GM19468 (cell line): ENCODE measurements at regions not wholly inside any gene's neighbourhood (a gene's known extent, or its start where the extent isn't known, plus 50 kb on each side); places are given as distances from the start of the nearest gene placed in this dataset.

ENCODE experiments used
- ATAC-seq: cut with Tn5 transposase; IDR thresholded peaks from one replicate; pipeline ENCODE4 v1.9.1; 2021; ENCODE audit warnings: mild to moderate bottlenecking, moderate library complexity, moderate number of reproducible peaks; ENCODE audit not compliant: unreplicated experiment; ENCODE audit errors: extremely low read depth

DNA sequence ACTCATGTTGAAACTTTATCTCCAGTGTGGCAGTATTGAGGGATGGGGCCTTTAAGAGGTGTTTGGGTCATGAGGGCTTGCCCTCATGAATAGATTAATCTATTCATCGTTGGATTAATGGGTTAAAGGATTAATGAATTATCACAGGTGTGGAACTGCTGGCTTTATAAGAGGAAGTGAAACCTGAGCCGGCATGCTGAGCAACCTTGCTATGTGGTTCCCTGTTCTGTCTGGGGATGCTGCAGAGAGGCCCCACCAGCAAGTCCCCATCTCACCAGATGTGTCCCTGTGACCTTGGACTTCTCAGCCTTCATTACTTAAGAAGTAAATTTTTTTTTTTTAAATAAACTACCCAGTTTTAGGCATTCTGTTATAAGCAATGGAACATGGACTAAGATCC is 109.6 kb downstream of the DYRK2 start:
- ATAC-seq: peak; percentile 97

DNA sequence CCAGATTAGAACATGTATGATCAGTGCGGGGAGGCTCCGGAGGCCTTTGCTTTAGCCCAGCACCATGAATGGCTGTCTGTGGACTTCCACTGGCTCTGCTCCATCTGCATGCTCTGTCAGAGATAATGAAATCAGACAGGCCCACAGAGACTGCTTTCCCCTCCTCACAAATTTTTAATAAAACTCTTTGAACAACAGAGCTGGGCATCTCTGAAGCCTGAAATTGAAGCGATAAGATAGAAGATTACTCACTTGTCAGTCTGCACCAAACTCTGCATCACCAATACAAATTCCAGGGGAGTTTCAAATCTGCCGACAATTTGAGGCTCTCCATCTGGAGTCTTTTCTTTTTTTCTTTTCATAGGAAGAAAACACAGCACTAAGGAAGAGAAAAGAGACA is 110.0 kb downstream of the DYRK2 start:
- no peak for ATAC-seq

DNA sequence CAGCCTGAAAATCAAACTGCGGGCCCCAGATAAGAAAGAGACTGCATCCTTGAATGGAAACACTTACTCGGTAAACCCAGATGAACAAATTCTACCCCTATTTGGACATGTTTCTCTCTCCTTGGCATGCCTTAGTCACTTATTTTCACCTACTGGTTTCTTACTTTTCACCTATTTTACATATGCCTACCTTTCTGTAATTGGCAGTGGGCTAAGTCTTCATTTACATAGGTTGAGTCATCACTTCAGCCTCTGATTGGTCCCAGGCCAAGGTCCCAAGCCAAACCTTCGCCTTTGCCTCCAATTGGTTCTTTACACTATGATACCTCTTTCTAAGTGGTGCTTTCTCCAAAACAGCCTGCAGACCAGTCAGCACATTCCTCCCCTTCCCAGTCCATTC is 111.3 kb downstream of the DYRK2 start:
- ATAC-seq: no peak

DNA sequence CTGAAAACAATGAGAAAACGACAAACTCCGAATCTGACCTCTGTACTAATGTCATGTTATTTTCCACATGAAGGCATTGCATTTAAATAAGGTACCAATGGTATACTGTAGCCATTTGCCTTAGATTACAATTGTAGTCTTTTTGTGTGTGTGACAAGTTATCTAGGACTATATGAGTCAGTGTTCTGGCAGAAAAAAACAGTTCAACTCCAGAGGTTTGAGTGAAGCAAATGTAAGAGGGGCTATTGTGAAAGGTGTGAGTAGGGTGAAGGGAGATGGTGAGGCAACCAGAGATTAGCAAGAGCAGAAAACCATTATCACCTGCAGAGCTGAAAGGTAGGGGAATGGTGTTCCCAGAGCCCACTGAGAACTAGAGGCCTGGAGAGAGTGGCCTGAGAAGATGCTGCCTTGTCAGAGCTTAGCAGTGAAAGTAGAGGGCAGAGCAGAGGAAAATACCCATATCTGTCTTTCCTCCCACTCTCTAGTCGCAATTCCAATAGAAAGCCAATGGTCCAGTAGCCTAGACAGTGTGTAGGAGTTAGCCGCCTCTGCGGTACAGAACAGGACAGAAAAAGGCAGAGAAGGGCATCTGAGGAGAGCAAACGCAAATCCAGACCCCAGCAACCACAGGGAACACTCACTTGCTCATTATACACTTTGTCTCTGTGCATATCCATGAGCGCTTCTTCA is 112.2 kb downstream of the DYRK2 start:
- ATAC-seq: no peak

DNA sequence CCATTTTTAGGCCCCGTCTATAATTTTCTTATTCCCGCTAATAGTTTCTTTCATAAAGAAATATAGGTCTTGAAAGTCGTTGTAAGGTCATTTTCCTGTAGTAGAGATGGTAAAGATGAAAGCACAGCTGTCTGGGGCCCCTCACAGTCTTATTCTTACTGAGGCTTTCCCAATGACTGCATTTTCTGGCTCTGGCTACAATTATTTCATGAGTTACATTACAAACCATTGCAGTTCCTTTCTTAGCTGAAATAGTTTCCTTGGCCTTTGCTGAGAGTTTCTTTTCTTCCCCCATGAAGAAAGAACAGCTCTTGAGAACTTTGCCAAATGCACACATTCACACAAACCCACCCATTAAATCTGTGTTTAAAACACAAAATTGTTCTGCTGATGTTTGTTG is 113.0 kb downstream of the DYRK2 start:
- no peak for ATAC-seq

DNA sequence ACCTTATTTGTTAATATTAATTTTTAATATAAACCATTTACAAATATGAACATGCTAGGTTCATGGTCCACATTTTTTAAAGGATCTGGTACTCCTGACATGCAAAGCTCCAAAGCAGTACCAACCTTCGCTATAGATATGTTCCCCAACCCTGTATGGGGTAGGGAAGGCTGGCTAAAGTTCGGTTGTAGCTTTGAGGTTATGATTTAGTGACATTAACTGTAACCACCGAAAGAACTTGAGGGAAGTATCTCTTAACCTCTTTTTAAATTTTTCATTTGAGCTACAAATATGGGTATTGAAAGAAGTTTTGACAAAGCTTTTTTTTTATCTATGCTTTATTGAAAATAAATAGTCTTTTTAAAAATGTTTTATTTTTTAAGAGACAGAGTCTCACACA is 115.5 kb downstream of the DYRK2 start:
- ATAC-seq: no peak

DNA sequence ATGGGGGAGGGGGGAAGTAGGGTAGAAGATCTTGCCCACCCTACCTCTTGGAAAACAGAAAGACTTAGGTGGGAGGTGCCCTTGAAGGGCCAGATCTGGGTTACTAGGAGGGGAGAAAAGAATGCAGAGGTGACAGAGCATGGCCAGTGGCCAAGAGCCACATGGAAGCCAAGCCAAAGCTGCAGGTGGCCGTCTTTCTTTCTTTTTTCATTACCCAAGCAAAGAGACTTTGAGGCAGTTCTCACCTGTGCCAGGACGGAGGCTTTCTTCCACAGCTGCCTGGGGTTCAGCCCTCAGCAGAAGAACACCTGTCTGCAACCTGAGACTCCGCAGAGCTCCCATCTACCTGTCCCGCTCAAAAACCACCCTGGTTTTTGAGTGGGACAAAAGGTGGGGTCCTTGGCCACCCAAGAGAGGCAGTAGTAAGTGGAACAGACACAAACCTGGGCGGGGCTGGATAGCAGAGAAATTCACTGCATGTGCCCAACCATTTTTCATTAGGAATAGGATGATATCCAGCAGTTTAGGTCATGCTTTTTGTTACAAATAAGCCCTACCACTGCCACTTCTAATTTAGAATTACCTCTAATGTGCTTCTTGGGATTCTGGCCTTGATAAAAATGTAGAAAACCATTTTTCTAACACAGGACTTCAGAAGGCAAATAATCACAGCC is 116.5 kb downstream of the DYRK2 start:
- ATAC-seq: no peak

DNA sequence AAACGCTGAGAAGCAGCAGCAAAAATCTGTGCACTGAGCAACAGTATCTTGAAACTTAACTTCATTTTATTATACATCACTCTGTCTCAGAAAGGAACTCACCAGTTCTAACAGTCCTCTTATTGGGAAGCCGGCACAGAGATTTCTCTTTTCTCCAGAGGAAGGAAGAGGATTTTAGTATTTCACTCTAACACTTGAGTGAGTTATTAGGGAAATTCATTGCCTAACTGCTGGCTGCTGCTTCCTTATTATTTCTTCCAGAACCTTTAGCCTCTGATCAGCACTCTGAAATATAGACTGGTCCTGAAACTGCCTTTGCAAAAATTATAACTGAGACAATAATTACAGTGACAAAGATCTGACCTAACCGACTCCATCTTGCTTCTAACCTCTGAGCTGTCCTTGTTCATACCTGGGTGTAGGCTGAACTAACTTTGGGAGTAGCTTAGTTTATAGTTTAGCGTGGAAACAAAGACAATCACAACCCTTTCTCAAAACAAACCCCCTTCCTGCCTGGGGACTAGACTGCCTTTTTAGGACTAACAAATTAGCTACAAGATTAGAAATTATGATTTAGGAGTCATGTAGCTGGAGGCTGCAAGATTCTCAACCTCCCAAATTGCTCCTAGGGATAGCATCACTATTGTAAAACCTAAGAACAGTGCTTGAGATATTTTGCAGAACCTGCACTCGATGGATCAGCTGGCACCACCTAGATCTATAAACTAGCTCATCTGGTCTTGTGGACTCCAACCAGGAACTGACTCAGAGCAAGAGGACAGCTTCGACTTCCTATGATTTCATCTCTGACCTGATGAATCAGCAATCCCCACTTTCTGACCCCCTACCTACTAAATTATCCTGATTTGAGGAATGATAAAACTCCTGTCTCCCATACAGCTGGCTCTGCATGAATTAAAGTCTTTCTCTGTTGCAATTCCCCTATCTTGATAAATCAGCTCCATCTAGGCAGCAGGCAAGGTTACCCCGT is 117.5 kb downstream of the DYRK2 start:
- ATAC-seq: no peak

DNA sequence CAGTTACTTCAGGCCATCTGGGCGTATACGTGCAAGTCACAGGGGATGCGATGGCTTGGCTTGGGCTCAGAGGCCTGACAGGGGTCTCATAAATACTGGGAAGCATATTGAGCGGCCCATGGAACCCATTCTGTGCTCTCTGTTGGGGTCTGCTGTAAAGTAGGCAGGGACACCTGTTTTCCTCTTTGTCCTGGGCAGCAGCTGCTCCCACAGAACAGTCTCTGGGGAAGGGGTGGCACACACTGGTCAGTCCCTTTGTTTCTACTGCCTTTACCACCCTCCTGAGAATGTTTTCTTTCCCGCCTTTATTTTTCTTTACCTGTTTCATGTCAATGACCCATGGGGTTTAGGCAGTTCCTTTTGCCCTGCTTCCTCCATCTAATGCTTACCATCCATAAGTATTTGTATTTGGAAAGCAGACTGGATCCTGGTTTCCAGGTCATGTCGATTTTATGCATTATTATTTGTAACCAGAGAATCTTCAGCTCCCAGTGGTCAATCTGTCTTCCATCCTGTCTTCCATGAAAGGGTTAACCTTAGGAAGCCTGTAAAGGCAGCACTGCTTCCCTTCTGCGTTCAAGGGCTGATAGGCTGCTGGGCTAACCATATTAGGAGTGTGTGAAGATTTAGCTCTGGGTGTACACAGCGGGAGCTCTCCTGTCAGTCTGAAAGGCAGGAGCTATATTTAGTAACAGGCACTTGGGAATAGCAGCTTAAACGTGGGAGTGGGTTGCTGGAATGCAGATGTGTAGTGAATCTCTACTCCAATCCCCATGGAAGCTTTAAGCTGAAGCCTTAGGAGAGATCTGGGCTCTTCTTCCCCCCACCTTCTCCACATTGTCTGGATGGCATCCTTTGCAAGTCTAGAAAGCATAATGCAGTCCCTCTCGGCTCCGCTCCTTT is 124.0 kb downstream of the DYRK2 start:
- ATAC-seq: no peak

DNA sequence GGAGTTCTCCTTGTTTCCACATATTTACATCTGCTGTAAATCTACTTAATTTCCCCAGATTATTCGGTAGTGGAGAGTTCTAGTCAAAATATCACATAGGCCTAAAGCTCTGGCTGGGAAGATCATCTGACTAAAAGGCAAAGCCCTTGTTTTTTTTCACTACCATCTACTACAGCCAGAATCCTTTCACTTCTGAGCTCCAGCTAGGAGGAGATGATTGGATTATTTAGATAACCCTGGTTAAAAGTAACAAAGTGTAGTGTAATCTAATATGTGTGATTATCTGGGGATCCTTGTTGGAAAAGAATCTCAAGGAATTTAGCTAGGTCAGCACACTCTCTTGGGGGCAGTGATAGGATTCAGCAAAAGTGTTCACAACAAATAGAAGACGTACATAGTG is 125.4 kb downstream of the DYRK2 start:
- ATAC-seq: no peak

DNA sequence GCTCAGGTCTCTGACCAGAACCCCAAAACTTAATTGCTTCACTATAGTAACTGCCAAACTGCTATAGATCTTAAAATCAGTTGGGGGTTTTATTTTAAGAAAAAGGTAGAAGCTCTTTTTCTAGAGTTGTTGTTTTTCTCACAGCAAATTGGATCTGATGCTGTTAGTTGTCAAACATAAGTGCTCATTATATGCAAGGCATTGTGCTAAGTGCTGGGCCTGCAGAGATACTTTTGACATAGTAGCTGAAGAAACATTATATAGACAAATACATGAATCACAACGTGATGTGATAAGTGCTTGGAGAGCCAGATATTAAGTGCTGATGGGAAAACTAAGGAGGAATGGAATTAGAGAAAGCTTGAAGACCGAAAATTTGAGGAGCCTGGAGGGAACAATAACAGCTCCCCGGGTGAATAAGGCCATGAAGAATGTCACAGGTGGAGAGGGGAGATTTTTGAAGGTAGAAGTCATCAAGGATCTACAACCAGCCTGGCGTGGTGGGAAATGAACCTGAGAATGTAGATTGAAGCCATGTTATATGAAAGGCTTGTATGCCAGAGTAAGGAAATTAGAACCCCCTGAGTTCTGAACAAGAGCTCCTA is 126.5 kb downstream of the DYRK2 start:
- ATAC-seq: no peak

DNA sequence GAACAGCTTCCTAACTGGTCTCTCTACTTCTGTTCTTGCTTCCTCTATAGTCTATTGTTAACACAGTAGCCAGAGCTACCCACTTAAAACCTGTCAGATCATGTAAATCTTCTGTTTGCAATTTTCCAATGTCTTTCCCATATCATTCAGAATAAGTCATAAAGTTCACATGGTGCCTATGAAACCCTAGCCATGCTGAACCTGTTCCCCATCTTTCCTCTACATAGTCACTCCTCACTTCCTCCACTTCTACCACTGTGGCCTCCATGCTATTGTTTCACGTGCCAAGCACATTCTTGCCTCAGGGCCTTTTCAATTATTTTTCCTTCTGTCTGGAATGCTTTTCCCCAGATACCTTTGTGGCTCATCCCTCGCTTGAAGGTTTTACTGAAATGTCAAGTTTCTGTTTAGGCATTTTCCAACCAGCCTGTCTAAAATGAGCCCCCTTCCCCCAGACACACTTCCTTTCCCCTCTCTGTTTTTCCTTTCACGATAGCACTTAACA is 132.1 kb downstream of the DYRK2 start:
- no peak for ATAC-seq

DNA sequence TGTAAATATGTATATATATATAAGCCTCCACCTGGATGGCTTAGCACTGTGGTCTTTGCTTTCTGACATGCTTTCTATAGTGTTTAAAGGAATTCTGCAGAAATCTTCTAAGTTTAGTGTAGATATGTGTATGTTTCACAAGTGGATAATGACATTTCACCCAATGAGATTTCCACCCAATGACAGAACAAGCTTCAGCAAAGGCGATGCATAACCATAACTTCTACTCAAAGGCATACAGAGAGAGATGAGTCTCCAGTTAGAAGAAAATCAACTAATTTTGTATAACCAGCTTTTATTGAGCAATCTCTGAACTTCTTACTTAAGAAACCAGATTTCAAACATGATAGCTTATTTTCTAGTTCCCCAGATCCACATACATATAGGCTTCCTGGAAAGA is 134.0 kb downstream of the DYRK2 start:
- ATAC-seq: no peak

DNA sequence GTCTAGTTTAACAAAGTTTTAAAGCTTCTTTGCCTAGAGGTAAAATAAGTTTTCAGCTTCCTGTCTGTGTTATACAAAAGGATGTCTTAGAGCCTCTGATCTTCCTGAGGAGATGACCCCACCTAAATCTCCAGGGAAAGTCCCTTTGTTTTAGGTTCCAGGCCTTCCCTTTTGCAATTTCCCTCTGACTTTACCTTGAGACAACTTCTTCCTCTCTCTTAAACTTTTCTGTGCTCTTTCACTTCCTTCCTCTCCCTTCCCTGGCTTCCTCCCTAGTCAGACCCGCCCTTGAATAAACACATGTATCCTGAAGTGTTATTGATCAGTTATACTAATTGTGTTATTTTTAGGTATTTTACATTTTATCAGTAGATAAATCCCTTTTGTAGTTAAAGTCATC is 134.8 kb downstream of the DYRK2 start:
- no peak for ATAC-seq

DNA sequence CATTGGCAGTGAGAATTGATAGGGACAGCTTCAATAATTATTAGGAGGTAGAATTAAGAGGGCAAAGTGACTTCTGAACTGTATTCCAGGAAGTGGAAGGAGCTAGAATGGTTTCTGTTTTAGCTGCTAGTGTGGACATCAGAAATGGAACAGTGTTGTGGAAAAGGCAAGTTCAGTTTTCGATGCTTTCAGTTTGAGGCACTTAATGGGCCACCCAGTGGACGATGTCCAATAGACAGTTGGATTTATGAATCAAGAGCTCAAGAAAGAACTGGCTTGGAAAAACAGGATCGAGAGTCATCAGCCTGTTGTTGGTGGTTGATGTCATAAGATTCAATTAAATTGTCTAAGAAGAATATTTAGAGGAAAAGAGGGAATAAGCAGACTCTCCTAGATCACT is 136.3 kb downstream of the DYRK2 start:
- no peak for ATAC-seq

DNA sequence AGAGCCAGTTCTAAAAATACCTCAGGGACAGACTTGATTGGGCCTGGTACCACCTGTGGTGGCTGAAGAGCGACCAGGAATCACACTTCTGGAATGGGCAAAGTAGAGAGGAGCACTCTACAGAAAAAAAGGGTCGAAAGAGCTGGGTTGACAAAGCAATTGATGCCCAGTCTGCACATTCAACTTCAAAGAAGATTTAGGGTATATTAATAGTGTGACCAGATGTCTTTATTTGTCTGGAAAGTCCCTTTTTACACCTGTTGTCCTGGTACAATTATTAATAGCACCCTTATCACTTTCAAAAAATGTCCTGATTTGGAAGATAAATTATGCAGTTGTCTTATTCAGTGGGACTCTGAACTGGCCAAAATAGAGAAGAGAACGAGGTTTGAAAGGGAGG is 137.5 kb downstream of the DYRK2 start:
- ATAC-seq: no peak

DNA sequence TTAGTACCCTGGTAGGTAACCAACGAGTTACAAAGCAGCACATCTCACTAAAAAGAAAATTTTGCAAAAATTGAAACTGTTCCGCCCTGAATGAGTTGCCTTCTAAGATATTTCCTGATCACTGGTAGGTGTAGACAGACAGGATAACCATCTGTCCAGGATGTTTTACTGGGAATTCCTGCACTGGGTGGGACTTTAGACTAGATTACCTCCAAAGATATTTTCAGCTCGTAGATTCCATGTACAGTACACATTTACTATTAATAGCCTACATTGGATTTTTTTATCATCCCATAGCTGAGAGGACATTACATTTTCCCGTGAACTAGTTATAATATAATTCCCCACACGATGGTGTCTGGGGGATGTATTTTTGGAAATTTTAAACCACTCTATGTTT is 139.6 kb downstream of the DYRK2 start:
- ATAC-seq: no peak

DNA sequence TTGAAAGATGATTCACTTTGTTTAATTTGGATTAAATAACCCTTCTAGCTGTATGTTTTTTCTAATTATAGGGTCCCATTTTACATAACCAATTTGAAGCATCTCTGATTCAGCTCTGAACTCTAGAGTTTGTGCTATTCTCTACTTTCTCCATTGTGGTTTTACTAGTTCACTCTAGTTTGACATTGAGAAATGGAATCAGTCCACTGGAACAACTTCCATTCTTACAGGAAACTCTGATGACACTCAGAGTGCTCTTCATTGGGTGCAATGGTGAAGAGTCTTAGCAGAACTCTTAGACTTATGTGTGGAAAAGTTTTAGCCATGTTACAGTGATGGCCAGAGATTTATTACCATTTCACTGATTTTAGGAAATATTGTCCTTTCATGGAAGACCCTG is 140.7 kb downstream of the DYRK2 start:
- ATAC-seq: no peak

DNA sequence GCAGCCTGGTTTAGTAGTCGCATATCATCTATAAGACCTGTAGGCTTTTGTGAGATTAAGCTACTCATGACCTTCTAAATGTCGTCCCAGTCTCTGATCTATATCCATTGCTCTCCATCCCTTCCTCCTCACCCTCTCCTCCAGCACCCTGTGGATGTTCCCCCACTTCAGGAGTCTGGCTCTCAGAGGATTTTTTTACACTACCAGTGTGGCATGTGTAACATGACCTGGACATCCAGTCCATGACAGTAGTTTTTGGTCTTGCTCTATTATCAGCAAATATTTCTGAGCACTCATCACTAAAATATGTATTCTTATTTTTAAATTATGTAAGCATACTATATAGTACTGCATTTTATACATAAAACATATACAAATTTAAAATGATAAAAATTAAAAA is 142.1 kb downstream of the DYRK2 start:
- ATAC-seq: no peak
